K562 (cell line): ENCODE measurements at regions not wholly inside any gene's neighbourhood (a gene's known extent, or its start where the extent isn't known, plus 50 kb on each side); places are given as distances from the start of the nearest gene placed in this dataset.

Source experiments
- ADNP ChIP-seq: fragments of 200-800 bp; sonication (Bioruptor generic); IDR thresholded peaks from 2 replicates; pipeline ENCODE4 v1.6.1; 2016; ENCODE audit warnings: missing genetic modification characterization, missing compliant biosample characterization
- ARID3B ChIP-seq: fragments of 250-450 bp; sonication (Bioruptor Pico); IDR thresholded peaks from 2 replicates; pipeline ENCODE4 v1.4.0; 2020; ENCODE audit warnings: borderline replicate concordance
- ATF2 ChIP-seq: sonication (generic); formaldehyde crosslinking; IDR thresholded peaks from 2 replicates; pipeline ENCODE4 v1.8.1; 2022; ENCODE audit warnings: missing genetic modification reagents
- CEBPZ ChIP-seq: fragments of 150-350 bp; IDR thresholded peaks from 2 replicates; pipeline ENCODE4 v1.6.1; 2014; ENCODE audit warnings: low read depth, mild to moderate bottlenecking, low read length, borderline replicate concordance
- CGGBP1 ChIP-seq: fragments of 250-450 bp; sonication (Bioruptor Pico); IDR thresholded peaks from 2 replicates; pipeline ENCODE4 v1.9.0; 2021; ENCODE audit warnings: mild to moderate bottlenecking
- EZH2 ChIP-seq: IDR thresholded peaks from 2 replicates; pipeline ENCODE4 v1.6.1; 2012; ENCODE audit warnings: low read depth, mild to moderate bottlenecking, inconsistent platforms, low read length, borderline replicate concordance
- GTF2F1 ChIP-seq: IDR thresholded peaks from 2 replicates; pipeline ENCODE4 v1.6.1; 2011; ENCODE audit warnings: low read depth, low read length, improper control_type of control experiment
- KDM5B ChIP-seq: fragments of 200-600 bp; sonication (generic); IDR thresholded peaks from 2 replicates; pipeline ENCODE4 v1.6.1; 2012; ENCODE audit warnings: low read depth, mild to moderate bottlenecking, moderate library complexity, low read length, control low read depth, inconsistent platforms; ENCODE audit not compliant: insufficient replicate concordance
- MED1 ChIP-seq: sonication (generic); formaldehyde crosslinking; IDR thresholded peaks from 2 replicates; pipeline ENCODE4 v1.8.1; 2023; ENCODE audit warnings: missing genetic modification reagents, borderline replicate concordance
- MEIS2 ChIP-seq: fragments of 450-650 bp; IDR thresholded peaks from 2 replicates; pipeline ENCODE4 v1.6.1; 2014; ENCODE audit warnings: mild to moderate bottlenecking; ENCODE audit not compliant: partially characterized antibody
- NR4A1 ChIP-seq, 2 experiments: fragments of 250-450 bp in 1 of 2; fragments of 450-650 bp in 1 of 2; sonication (Bioruptor Pico) in 1 of 2; IDR thresholded peaks; 2 replicates each; pipeline versions ENCODE4 v1.4.0 to v1.6.1; 2016 to 2020; ENCODE audit warnings: mild to moderate bottlenecking in 2 of 2, missing compliant biosample characterization in 1 of 2, missing genetic modification characterization in 1 of 2, moderate library complexity in 1 of 2
- PHF21A ChIP-seq: fragments of 450-650 bp; IDR thresholded peaks from 2 replicates; pipeline ENCODE4 v1.6.1; 2017; ENCODE audit warnings: low read depth, borderline replicate concordance
- PRMT5 ChIP-seq: sonication (generic); formaldehyde crosslinking; IDR thresholded peaks from 2 replicates; pipeline ENCODE4 v1.5.0; 2020; ENCODE audit warnings: missing genetic modification reagents
- RBM25 ChIP-seq: fragments of 200-400 bp; formaldehyde crosslinking; IDR thresholded peaks from 2 replicates; pipeline ENCODE4 v1.6.1; 2018; ENCODE audit warnings: low read length, low read depth, moderate library complexity; ENCODE audit not compliant: severe bottlenecking
- TAF7 ChIP-seq: fragments of 450-650 bp; IDR thresholded peaks from 2 replicates; pipeline ENCODE4 v1.6.1; 2016; ENCODE audit warnings: missing genetic modification characterization, missing compliant biosample characterization
- YY1 ChIP-seq, 3 experiments: IDR thresholded peaks; 2 replicates each; pipeline ENCODE4 v1.6.1; 2011; ENCODE audit warnings: low read length in 2 of 3, mild to moderate bottlenecking in 2 of 3, moderate library complexity in 2 of 3, borderline replicate concordance in 1 of 3, control low read depth in 1 of 3, low read depth in 1 of 3; ENCODE audit not compliant: insufficient read depth in 3 of 3, insufficient replicate concordance in 2 of 3, control insufficient read depth in 1 of 3, insufficient read length in 1 of 3; ENCODE audit errors: extremely low read depth in 1 of 3
- ZBTB34 ChIP-seq: fragments of 250-450 bp; sonication (Bioruptor Pico); IDR thresholded peaks from 2 replicates; pipeline ENCODE4 v1.8.0; 2021; ENCODE audit warnings: mild to moderate bottlenecking, moderate library complexity
- ZNF274 ChIP-seq: IDR thresholded peaks from 2 replicates; pipeline ENCODE4 v1.6.1; 2011; ENCODE audit warnings: low read depth, mild to moderate bottlenecking, low read length, moderate library complexity, borderline replicate concordance
- ZNF444 ChIP-seq: fragments of 250-450 bp; sonication (Bioruptor Pico); IDR thresholded peaks from 2 replicates; pipeline ENCODE4 v1.4.0; 2020; ENCODE audit warnings: mild to moderate bottlenecking, moderate library complexity
- ZNF445 ChIP-seq: fragments of 250-450 bp; sonication (Bioruptor Pico); IDR thresholded peaks from 2 replicates; pipeline ENCODE4 v1.4.0; 2020; ENCODE audit warnings: low read depth, mild to moderate bottlenecking, moderate library complexity

- no peak for TF ChIP-seq ADNP (tag)
- no peak for TF ChIP-seq KDM5B
- TF ChIP-seq CGGBP1 = no peak
- no peak for TF ChIP-seq TAF7 (tag)
- TF ChIP-seq GTF2F1 = no peak
- TF ChIP-seq MED1 (CRISPR knock-in tag) = no peak
- no peak for TF ChIP-seq RBM25
- TF ChIP-seq PHF21A = no peak
- TF ChIP-seq MEIS2 = peak; percentile 84
- TF ChIP-seq YY1 (IDR thresholded peaks at IDR 0.05; ENCODE audit: borderline replicate concordance in 1 of 3, control insufficient read depth in 1 of 3, extremely low read depth in 1 of 3, insufficient read depth in 3 of 3, insufficient read length in 1 of 3, insufficient replicate concordance in 2 of 3, low read depth in 1 of 3, low read length in 2 of 3) = no peak
- no peak for TF ChIP-seq PRMT5
- TF ChIP-seq ZNF274 = no peak
- no peak for TF ChIP-seq ZNF444 (CRISPR knock-in tag)
- no peak for TF ChIP-seq ATF2 (CRISPR knock-in tag)
- no peak for TF ChIP-seq ZBTB34 (CRISPR knock-in tag)
- no peak for TF ChIP-seq NR4A1 (CRISPR knock-in tag; IDR thresholded peaks at IDR 0.05)
- no peak for TF ChIP-seq NR4A1 (tag; IDR thresholded peaks at IDR 0.05)
- no peak for TF ChIP-seq CEBPZ
- TF ChIP-seq ZNF445 (CRISPR knock-in tag) = no peak
- no peak for TF ChIP-seq EZH2
- TF ChIP-seq ARID3B (CRISPR knock-in tag) = no peak
Observed at GRCh38 chr6:8166156-8166555, 63.8 kb upstream of the EEF1E1 start (continued).
